HG02763 (cell line): ENCODE measurements at regions not wholly inside any gene's neighbourhood (a gene's known extent, or its start where the extent isn't known, plus 50 kb on each side); places are given as distances from the start of the nearest gene placed in this dataset.

Source experiments
- ATAC-seq: cut with Tn5 transposase; IDR thresholded peaks from one replicate; pipeline ENCODE4 v1.9.1; 2021; ENCODE audit warnings: mild to moderate bottlenecking, moderate library complexity; ENCODE audit not compliant: unreplicated experiment

DNA sequence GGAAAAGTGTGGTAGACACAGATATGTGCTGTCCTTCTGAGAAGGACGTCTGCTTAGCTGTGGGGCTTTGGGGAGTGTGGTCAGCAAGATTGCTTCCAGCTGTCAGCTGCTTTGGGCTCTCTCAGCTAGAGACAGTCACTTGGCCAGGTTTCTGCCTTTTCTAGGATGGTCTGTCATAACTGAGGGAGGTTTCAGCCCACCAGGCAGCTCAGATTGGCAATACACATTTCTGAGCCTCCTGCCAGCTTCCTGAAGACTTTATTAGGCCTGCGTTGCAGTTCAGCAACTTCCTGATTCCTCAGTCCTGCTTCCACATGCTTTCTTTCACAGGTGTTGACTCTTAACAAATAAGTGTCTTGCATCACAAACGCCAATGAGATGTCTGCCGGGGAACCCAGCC, 286.5 kb downstream of the SQOR start:
- no peak for ATAC-seq

DNA sequence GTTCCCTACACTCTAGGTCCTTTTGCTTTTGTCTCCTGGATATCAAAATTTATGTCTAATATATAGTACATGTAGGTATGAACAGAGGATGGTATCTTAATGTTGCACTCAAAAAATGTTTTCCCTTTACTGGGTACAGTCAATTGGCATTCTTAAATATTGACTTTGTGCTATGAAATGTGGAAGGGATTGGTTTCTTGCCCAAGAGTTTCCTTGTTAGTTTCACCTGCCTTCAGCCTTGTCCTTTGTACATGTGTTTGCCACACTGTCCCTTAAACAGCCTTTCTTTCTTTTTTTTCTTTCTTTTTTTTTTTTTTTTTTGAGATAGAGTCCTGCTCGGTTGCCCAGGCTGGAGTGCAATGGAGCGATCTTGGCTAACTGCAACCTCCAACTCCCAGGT, 287.1 kb downstream of the SQOR start:
- no peak for ATAC-seq

DNA sequence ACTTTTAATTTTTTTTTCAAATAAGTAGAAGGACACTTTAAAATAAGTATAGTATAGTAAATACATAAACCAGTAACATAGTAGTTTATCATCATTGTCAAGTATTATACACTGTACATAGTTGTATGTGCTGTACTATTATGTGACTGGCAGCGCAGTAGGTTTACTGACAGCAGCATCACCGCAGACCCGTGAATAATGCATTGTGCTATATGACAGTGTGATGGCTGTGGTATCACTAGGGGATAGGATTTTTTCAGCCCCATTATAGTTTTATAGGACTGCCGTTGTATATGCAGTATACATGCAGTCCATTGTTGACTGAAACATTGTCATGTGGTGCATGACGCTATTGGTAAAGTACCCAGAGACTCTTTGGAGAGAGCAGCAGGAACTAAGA, 306.5 kb downstream of the SQOR start:
- no peak for ATAC-seq

DNA sequence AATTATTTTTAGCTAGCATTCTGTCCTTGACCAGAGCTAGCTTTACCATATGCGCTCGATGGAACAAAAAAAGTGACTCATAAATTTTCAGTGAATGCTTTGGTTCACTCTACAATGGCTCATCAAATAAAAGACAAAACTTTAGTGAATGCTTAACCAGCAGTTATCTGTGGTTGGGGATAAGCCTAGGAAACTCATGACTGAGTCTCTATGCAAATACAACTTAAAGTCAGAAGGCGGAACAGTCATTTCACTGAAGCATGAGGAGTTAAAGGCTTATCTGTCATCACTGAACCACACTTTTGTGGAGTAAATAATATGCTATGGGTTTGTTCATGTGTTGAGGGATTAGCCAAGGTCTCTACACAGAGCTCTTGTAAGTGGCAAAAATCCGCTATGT, 308.4 kb downstream of the SQOR start:
- ATAC-seq = peak; percentile 70

DNA sequence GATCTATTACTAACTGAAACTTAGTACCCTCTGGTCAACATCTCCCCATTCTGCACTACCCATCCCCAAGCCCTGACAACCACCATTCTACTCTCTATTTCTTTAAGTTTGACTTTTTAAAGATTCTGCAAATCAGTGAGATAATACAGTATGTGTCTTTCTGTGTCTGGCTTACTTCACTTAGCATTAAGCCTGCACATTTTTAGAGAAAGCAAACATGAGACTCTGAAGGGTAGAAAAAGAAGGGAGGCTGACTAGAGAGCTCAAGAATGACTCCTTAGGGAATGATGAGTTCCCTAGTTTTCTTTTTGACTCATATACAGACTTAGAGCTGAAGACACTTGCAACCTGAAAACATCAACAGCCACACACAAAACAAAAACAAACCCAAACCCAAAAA, 311.3 kb downstream of the SQOR start:
- ATAC-seq = no peak

DNA sequence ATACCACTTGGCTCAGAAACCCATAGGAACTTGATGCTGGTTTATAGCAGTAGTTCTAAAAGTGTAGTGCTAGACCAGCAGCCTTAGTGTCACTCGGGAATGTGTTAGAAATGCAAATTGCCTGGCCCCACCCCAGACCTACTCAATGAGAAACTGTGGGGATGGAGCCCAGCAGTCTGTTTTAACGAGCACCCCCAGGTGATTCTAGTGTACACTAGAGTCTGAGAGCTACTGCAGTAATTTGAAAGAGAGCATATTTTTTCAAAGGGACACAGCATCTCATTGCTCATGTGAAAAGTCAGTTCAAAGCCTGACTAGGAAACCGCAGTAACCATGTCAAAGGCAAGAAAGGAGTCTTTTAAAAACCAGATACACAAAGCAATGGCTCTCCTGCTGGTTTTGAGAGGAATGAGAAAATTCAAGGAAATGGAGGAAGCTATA, 313.4 kb downstream of the SQOR start:
- no peak for ATAC-seq

DNA sequence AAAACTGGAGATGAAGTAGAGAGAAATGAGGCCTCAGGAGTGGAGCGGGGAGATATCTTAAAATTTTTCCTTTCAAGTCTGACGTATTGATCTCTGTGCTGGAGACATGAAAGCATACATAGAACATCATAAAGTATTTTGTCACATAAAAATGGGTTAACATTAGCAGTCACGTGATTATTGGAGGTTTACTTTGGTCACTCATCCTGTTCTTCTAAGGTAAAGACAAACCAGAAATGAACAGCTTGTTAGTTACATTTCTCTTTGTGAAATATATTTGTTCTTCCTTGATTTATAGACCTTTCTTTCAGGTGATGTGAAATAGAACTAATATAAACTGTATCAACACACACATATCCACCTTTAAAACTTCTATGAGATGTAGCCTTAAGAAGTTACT, 324.1 kb downstream of the SQOR start:
- ATAC-seq = no peak

DNA sequence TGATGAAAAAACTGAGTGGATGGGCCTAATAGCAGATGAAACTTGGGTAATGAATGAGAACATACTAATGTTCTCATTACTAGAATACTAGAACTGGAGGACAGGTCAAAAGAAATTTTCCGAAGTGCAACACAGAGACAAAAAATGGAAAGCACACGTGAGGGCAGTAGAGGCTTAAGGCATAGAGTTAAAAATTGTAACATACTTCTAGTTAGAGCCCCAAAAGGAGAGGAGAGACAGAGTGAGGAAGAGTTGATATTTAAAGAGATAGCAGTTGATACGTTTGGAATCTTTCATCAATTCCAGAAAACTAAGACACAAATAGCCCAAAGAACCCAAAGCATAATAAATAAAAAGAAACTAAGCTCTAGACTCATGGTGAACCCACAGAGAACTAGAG, 327.9 kb downstream of the SQOR start:
- ATAC-seq = no peak

DNA sequence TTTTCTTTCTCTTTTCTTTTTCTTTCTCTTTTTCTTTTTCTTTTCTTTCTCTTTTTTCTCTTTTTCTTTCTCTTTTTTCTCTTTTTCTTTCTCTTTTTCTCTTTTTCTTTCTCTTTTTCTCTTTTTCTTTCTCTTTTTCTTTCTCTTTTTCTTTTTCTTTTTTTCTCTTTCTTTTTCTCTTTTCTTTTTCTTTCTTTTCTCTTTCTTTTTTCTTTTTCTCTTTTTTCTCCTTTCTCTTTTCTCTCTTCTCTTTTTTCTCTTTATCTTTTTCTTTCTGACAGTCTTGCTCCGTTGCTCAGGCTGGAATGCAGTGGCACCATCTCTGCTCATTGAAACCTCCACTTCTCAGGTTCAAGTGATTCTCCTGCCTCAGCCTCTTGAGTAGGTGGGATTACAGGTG, 335.7 kb downstream of the SQOR start:
- ATAC-seq = no peak

DNA sequence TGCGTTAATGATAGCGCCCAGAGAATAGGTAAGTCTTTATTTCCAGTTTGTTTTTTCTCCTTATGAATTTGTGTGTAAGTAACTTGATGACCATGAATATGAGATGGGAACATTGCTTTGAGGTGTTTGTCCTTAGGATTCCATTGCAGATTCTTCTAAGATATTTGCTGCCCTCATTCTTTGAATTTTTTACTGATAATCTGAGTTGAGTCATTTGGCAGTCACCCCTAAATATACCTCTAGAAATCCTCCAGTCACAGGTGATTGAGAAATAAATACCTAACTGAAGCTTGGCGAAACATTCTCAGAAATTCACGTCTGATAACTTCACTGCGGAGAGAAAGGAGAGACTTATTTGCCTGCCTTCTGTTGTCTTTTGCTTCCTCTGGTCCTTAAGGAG, 345.5 kb downstream of the SQOR start:
- ATAC-seq = no peak

DNA sequence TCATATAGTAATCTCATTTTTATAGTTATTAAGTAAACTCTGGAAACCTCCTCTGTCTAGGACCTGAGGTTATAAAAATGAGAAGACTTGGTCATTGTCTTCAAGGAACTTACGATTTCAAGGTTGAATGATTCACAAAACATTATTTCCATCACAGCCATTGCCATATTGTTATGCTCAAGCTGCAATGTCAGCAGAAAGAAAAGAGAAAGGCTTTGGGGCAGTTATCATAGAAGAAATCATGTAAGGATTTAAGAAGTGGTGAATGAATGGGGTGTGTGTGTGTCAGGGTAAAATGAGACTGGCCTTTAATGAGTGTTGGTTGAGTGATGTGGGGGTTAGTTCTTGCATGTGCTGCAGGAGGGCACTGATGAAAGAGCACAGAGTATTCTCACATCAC, 346.8 kb downstream of the SQOR start:
- ATAC-seq = no peak

DNA sequence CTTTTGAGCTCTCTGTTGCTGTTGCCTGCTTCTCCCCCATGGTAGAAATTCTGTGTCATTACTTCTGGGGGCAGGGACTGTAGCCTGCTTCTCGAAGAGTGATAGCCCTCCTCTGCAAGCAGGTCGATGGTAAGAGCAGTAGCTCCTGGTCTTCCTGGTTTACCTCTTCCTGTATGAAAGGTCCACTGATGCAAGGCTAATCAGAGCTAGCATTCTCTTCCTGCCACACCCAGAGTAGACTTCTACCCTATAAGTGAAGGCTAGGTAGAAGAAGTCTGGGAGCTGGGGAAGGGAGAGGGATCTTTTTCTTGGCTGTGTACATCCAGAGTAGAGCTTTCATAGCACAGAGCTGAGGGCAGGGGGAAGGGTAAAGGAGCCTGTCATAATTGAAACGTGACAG, 357.0 kb downstream of the SQOR start:
- no peak for ATAC-seq

DNA sequence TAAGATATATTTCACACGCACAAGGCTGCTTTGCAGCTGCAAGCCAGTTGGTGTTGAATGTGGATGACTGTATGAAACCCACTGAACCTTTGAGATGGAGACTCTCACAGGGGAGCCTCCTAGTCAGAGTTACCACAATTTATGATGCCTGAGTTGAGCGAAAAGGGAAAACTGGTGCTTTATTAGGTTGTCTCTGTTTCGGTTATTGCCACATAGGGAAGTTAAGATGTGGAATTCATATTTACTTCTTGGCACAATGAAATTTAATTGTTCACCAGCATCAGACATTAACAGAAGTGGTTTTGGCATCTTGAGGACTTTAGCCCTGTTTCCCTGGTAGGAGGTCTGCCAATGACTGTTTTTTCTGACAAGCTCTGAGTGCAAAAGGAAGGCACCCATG, 358.2 kb downstream of the SQOR start:
- no peak for ATAC-seq

DNA sequence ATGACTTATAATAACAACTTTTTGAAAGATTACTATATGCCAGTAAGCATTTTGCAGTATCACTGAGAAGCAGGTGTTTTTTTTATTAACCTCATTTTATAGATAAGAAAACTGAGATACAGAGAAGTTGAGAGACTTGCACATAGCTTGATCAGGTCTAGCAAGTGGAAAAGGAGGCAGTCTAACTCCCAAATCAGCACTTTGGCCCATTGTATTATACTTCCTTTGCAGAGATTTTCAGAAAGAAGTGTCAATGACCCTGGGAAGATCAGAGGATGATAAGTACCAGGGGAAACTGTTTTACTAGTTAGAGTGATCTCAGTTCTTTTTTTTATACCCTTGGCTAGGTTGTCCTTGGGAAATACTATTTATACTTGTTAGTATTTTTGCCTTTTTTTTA, 358.7 kb downstream of the SQOR start:
- ATAC-seq = no peak

DNA sequence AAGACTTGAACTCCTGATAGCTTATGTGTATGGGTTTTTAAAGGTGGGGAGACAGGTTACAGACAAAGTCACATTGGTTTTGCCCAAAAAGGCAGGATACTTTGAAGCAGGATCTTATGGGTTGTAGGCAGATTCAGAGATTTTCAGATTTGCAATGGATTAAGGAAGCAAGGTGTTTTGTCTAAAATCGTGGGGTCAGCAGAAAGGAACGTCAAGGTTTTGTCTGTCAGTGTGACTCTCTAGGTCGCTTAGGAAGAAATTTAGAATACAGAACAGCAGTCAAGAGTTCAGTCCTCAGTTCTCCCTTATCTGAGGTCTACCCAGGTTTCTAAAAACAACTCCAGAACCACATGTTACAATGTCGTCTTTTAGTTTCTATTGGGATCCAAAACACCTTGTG, 361.0 kb downstream of the SQOR start:
- ATAC-seq = no peak

DNA sequence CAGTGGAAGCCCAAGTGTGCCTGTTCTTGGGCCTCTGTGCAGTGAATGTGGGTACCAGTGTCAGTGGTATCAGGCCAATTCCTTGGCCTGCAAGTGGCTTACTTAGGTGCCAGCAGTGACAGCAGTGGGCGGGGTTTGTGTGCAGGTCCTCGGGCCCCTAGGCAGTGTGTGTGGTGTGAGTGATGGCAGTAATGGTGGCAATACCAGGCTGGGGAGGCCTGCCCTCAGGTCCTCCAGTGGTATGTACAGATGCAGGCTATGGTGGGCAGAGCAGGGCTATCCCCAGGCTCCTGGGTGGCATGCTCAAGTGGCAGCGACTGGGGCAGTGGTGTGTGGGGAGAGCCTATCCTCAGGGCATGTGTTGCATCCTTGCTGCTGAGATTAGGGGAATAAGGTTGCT, 379.7 kb downstream of the SQOR start:
- ATAC-seq = no peak

DNA sequence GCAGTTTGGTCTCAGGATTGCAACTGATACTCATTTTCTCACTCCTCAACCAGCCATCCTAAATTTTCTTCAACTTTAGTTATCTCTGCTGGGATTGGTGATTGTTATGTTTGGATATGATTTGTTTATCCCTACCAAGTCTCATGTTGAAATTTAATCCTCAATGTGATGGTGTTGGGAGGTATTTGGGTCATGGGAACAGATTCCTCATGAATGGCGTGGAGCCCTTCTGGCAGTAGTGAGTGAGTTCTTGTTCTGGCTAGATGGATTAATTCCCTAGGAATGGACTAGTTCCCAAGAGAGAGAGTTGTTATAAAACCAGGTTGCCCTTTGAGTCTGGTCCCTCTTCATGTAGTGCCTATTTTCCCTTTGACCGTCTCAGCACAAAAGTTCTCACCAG, 399.9 kb downstream of the SQOR start:
- ATAC-seq = no peak

DNA sequence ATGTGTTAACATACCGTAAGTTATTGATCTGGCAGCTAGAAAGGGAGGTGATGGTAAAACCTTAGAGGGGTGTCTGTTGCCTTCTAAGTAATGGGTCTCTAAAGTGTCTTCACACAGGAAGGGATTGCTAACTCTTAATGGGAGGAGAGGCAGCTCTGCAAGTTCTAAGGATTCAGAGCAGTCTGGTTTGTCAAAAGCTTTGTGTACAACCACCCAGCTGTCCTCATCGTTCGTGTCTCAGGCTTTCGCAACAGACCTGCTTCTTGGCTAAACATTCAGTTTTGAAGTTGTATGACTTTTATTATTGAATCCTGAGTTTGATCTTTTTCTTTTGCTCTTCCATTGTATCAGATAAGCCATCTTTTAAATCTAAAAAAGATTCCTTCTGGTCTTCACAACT, 404.9 kb downstream of the SQOR start:
- no peak for ATAC-seq

DNA sequence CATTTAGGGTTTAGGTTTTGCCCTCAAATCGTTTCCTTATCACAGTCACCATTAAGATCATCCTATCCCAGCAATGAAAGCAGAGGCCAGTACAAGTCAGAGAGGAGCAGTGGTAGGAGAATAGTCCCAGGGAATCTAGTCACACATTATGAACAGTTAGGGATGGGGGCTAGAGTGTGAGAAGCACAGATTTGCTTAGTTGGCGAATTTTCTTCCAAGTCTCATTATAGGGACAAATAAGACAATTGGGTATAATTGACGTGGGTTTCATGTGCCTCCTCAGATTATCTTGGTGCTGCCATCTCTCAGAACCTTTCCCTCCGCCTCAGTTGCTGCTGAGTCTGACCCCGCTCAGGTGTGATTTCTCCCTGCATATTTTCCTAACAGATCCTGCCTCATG, 407.1 kb downstream of the SQOR start:
- ATAC-seq = no peak

DNA sequence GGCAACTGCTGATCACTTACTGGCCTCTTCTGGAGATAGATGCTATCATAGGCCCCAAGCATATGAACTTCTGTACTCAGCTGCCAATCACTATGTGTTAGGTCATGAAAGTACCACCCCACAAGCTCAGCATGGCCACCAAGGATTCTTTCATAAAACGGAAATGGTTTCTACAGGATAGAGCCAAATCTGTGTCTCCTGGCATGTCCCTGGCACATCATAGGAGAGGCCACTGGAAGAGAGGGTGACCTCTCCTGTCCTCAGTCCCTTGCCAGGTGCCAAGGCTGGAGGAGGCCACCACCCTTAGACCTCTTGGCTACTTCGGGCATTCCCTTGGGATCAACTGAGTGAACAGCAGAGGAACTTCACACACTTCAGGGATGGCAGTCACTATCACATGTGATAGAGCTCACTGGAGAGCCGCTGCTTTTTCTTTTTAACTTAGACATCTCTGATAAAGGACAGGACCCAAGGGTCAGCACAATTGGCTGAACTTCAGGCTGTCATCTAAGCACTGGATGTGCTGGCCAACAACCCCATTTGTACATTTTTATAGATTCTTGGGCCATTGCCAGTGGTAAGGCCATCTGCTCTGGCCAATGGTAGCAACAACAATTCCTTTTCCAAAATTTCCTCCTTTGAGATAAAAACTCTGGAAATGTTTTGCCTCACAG, 425.2 kb downstream of the SQOR start:
- no peak for ATAC-seq

DNA sequence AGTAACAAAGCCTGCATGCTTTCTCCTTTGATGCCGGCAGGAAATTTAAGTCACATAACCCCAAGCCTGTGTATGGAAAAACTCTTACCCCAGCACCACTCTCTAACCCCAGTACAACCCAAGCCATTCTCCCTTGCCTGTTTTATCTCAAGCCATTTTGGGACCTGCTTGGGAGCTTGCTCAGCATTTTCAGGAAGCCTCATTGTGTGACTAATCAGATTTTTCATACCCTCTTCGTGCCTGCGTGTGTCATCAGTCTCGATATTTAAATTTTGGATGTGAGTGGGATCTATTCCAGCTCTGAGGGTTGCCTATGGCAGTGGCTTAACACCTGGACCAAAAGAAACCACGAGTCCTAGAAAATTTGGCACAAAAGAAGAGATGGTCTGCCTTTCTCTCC, 426.2 kb downstream of the SQOR start:
- ATAC-seq = no peak

DNA sequence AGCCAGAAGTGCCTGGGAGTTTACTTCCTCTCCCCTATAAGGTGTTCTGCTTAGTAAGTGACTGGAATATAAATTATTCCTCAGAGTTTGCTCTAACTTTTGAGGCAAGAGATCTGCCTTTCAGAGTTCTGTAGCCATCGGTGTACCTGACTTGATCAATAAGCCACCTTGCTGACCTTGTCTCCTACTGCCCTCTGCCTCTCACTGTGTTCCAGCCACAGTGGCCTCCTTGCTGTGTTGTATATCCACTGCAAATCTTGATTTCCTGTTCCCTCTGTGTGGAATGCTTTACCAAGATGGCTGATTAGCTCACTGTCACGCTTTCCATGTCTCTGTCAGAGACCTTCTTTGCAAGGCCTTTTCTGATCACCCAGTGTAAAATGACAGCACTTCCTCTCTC, 442.4 kb downstream of the SQOR start:
- no peak for ATAC-seq

DNA sequence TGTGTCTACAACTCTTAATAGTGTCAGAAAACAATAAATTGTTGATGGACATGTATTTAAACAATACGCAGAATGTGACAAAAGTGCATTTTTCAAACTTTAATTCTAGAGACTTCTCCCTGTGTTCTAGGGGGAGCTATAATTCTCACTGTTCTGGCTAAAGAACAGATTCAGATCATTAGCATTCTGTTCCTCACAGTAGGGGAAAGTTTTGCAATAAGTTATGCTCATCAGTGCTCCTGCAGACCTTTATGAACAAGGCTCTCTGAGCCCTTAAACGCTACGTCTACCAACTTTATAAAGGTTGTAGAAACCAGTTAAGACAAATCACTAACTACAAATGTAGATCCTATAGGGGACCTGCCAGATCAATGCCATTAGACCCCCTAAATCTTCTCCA, 444.2 kb downstream of the SQOR start:
- no peak for ATAC-seq

DNA sequence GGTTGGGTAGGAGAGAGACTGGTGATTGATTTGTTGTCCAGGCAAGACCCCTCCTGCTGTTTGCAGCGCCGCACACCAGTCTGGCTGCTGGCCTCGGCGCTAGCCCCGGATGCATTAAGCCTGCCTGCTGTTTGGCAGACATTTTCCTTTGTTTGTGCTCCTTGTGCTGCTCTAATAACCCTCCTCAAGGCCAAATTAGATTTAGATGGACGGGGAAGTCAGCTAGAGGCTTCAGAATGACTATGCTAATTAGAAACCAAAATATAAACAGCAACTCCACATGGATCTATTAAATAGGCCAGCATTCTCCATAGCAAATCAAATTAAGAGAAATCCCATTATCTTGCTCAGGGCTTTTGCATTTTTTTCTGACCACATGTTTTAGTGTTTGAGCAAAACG, 445.2 kb downstream of the SQOR start:
- ATAC-seq = no peak
